ENCODE measurements at regions not wholly inside any gene's neighbourhood (a gene's known extent, or its start where the extent isn't known, plus 50 kb on each side); places are given as distances from the start of the nearest gene placed in this dataset.

GRCh38 chr20:22324505-22324904 is 259.9 kb downstream of the FOXA2 start:
- no peaks in the 10 kb centered on the region; the same call in 1 of the 2 replicates for H3K23me2 ChIP-seq (ENCODE audit: low read depth, low read length)
- H2AK5ac ChIP-seq (ENCODE audit: low read depth, low read length) = no peak overlapping the region
- H2BK120ac ChIP-seq (replicated peaks; ENCODE audit: low read depth, low read length) = no peak overlapping the region
- no peak overlapping the region for H3K27ac ChIP-seq (ENCODE audit: low read depth, low read length)
- no peaks in the 10 kb centered on the region for H4K20me1 ChIP-seq (replicated peaks in 1 of 2; ENCODE audit: control insufficient read depth in 1 of 2, insufficient read depth in 2 of 2, low read length in 2 of 2)
- POLR2A ChIA-PET (ENCODE audit: partially characterized antibody) = no interaction called here
- no peaks in the 10 kb centered on the region for H3K27me3 ChIP-seq (replicated peaks in 1 of 4; ENCODE audit: control insufficient read depth in 3 of 4, extremely low read depth in 1 of 4, insufficient read depth in 3 of 4, low read length in 3 of 4)
- no peaks in the 10 kb centered on the region for H3K79me2 ChIP-seq (ENCODE audit: control insufficient read depth in 1 of 2, insufficient read depth in 2 of 2, low read length in 2 of 2)
- no peak overlapping the region for H2BK5ac ChIP-seq (ENCODE audit: low read depth, low read length)
- no peak for FAIRE-seq
- H4K5ac ChIP-seq (ENCODE audit: insufficient read length, low read depth, low read length) = no peak overlapping the region
- no peak overlapping the region for H3K14ac ChIP-seq (ENCODE audit: insufficient read length)
- no peak overlapping the region for H3K4me2 ChIP-seq (ENCODE audit: insufficient read depth in 1 of 2, low read depth in 2 of 2, low read length in 2 of 2)
- H2BK20ac ChIP-seq (ENCODE audit: low read length) = no peak overlapping the region
- DNase-seq (ENCODE audit: low read depth in 1 of 2, low spot score in 2 of 2) = no peak
- H3K4me3 ChIP-seq (ENCODE audit: extremely low read depth in 1 of 4, insufficient read depth in 2 of 4, low read depth in 3 of 4, low read length in 4 of 4) = no peak overlapping the region
- H4K91ac ChIP-seq (replicated peaks; ENCODE audit: insufficient read length, low read length) = no peak overlapping the region
- no peaks in the 10 kb centered on the region for H3K79me1 ChIP-seq (ENCODE audit: low read depth, low read length)
- H3K9ac ChIP-seq (replicated peaks in 1 of 4; ENCODE audit: extremely low read depth in 1 of 4, low read depth in 3 of 4, low read length in 3 of 4) = no peak overlapping the region
- no peaks in the 10 kb centered on the region for H3K36me3 ChIP-seq (ENCODE audit: control insufficient read depth in 2 of 4, insufficient read depth in 4 of 4, low read length in 3 of 4)
- H3K56ac ChIP-seq (replicated peaks; ENCODE audit: insufficient read length, low read depth, low read length) = no peak overlapping the region
- H2BK12ac ChIP-seq (ENCODE audit: low read depth, low read length) = no peak overlapping the region
- no peak overlapping the region for H3K18ac ChIP-seq (ENCODE audit: extremely low read depth, low read length)
- H3K4me1 ChIP-seq (replicated peaks in 1 of 4; ENCODE audit: control insufficient read depth in 3 of 4, insufficient read depth in 4 of 4, low read length in 3 of 4) = no peaks in the 10 kb centered on the region
- no peak overlapping the region for H3K23ac ChIP-seq (ENCODE audit: insufficient read length)
- TF ChIP-seq SP2 (IDR thresholded peaks at IDR 0.05; ENCODE audit: low read length) = no peak
- WGBS, 2 experiments (ENCODE audit: extremely low coverage in 1 of 2, insufficient coverage in 1 of 2, insufficient read length in 1 of 2, insufficient replicate concordance in 2 of 2, low coverage in 1 of 2, low lambda C conversion rate in 2 of 2, missing lambda C conversion rate in 1 of 2) = 86% methylated on average over 2 of the region's 2 CpGs; no CpG with 5 or more reads in 1 of the 2 experiments
- H3K9me3 ChIP-seq (ENCODE audit: insufficient read depth in 2 of 2, low read depth in 1 of 2, low read length in 1 of 2) = no peaks in the 10 kb centered on the region
- no peak overlapping the region for H3K4ac ChIP-seq (replicated peaks; ENCODE audit: insufficient read length, low read depth, low read length)
- H2BK15ac ChIP-seq (ENCODE audit: low read length) = no peak overlapping the region
- no peak overlapping the region for H2AFZ ChIP-seq (ENCODE audit: low read length)
- CTCF ChIA-PET (ENCODE audit: partially characterized antibody) = interaction anchor here (0.8 to 1.0 kb wide), 2 partner anchors 12 to 367 kb away, joined by 3 read pairs; no protein-coding TSS in a partner anchor
- no peak overlapping the region for H4K8ac ChIP-seq (ENCODE audit: extremely low read depth, insufficient read depth, low read length)

All from H1 (cell line).